NCI-H2171 treated with DMSO at 0.1 percent for 48 hours (cell line): ENCODE measurements at regions not wholly inside any gene's neighbourhood (a gene's known extent, or its start where the extent isn't known, plus 50 kb on each side); places are given as distances from the start of the nearest gene placed in this dataset.

Experiments used
- DNase-seq: peaks from one replicate; lab custom pipeline; 2025; lab: John Stamatoyannopoulos, UW

- DNase-seq, result no peak
Observed at GRCh38 chr15:87631093-87631492, 625.4 kb downstream of the NTRK3 start.

GRCh38 chr15:87628311-87628710 is 628.2 kb downstream of the NTRK3 start:
- DNase-seq, result no peak

GRCh38 chr15:87626860-87627259 is 629.7 kb downstream of the NTRK3 start:
- DNase-seq, result peak; percentile 31

- DNase-seq, result no peak
Observed at GRCh38 chr15:87623832-87624231, 632.7 kb downstream of the NTRK3 start.

- DNase-seq, result no peak
Observed at GRCh38 chr15:87620393-87620792, 636.1 kb downstream of the NTRK3 start.

GRCh38 chr15:87619161-87619960 is 637.2 kb downstream of the NTRK3 start:
- DNase-seq, result peak; percentile 52

- no peak for DNase-seq
Observed at GRCh38 chr15:87618203-87618725, 638.3 kb downstream of the NTRK3 start.

- DNase-seq, result no peak
Observed at GRCh38 chr15:87614704-87615103, 641.8 kb downstream of the NTRK3 start.

- no peak for DNase-seq
Observed at GRCh38 chr15:87610366-87610765, 646.2 kb downstream of the NTRK3 start.

GRCh38 chr15:87609894-87610293 is 646.6 kb downstream of the NTRK3 start:
- no peak for DNase-seq

GRCh38 chr15:87609474-87609873 is 647.1 kb downstream of the NTRK3 start:
- no peak for DNase-seq

- DNase-seq, result no peak
Observed at GRCh38 chr15:87608238-87609028, 648.1 kb downstream of the NTRK3 start.

GRCh38 chr15:87606971-87607370 is 649.6 kb downstream of the NTRK3 start:
- DNase-seq, result no peak

- DNase-seq, result no peak
Observed at GRCh38 chr15:87604857-87605446, 651.6 kb downstream of the NTRK3 start.

- DNase-seq, result no peak
Observed at GRCh38 chr15:87602371-87602770, 654.2 kb downstream of the NTRK3 start.

- DNase-seq, result no peak
Observed at GRCh38 chr15:87599616-87600015, 656.9 kb downstream of the NTRK3 start.

- no peak for DNase-seq
Observed at GRCh38 chr15:87597346-87598052, 659.0 kb downstream of the NTRK3 start.

GRCh38 chr15:87591582-87591981 is 665.0 kb downstream of the NTRK3 start:
- DNase-seq, result no peak

GRCh38 chr15:87591042-87591441 is 665.5 kb downstream of the NTRK3 start:
- no peak for DNase-seq

GRCh38 chr15:87589134-87589533 is 667.4 kb downstream of the NTRK3 start:
- DNase-seq, result no peak

GRCh38 chr15:87582169-87582568 is 674.4 kb downstream of the NTRK3 start:
- no peak for DNase-seq

- no peak for DNase-seq
Observed at GRCh38 chr15:87579537-87579936, 677.0 kb downstream of the NTRK3 start.
